Hematopoietic multipotent progenitor cell treated with erythropoietin and hydrocortisone succinate and interleukin-3 and kit ligand, for 8 days (in vitro differentiated cells): ENCODE measurements at regions not wholly inside any gene's neighbourhood (a gene's known extent, or its start where the extent isn't known, plus 50 kb on each side); places are given as distances from the start of the nearest gene placed in this dataset.

Experiments
- DNase-seq: peaks from one replicate; pipeline ENCODE4 v3.0.0-alpha.2; 2015

DNA sequence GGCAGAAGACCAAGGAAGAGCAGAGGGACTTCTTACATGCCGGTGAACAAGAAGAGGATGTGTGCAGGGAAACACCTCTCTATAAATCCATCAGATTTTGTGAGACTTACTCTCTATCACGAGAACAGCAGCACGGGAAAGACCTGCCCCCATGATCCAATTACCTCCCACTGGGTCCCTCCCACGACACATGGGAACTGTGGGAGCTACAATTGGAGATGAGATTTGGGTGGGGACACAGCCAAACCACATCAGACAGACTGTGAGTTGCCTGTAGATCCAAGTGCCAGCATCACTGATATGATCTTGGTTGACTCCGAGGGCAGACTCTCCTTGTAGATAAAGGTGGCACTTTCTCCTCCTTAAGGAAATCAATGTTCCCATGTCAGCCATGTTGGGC lies 414.8 kb upstream of the JARID2 start:
- no peak for DNase-seq

DNA sequence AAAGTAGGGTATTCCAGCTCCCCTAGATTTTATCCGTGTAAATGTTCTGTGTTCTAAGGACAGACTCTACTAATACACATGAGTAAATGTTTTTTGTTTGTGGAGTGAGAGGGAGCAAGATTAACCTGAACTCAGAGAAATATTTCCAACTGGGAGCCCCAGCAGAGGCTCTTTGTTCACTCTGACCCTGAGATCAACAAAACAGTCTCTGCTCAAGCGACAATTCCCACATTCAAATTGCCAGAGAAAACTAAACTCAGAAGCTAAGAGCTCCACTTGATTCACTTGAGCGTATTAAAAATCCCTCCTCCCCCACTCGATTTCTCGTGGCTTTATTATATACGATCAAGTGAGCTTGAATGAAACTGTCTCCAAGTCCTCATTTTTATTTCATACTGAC lies 413.9 kb upstream of the JARID2 start:
- no peak for DNase-seq

GRCh38 chr6:14832427-14832826 lies 413.4 kb upstream of the JARID2 start:
- no peak for DNase-seq

DNA sequence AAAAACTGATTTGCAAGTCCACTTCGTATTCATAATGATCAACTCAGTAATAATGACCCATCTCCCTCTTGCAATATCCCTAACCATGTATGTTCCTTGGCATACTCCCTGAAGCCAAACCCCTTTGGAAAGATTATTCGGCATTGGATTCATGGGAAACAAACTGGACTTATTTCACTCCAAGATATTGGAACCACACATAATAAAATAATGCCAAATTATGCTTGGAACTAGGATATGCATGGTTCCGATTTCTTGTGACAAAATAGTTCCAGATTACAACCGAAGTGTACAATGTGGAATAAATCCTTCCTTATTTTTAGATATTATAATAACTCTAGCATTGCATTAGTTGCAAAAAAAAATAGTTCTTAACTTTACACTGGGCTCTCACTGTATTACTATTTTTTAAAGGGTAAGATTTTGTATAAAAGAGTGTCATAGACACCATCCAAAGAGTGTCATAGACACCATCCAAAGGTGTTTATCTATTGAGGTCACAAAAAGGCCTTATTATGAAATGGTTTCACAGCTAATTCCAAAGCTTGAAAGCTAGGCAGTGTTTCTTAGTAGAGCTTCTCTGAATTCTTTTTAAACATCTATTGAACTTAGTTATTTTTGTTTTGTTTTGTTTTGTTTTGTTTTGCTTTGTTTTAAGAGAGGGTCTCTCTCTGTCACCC lies 410.9 kb upstream of the JARID2 start:
- no peak for DNase-seq

- DNase-seq: no peak
Measured at GRCh38 chr6:14837435-14837834, 408.4 kb upstream of the JARID2 start.

DNA sequence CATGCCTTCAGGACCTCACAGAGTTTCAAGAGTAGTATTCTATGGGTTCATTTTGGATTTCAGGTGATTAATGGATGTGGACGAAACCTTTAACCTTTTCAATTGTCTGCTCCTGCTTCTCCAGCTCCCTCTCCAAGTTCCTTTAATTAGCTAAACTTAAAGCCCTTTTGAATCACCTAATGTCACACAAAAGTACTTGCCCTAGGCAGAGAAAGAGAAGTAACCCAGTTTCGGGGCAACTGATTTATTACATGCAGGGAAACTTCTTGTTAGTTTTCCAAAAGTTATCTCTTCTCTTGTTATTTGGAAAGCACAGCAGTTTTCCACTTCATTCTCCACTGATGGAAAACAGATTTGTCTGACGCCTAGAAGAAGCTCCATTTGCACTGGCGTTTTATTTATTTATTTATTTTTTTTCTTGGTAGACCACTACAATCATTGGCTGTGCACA lies 407.7 kb upstream of the JARID2 start:
- no peak for DNase-seq

- no peak for DNase-seq
Measured at GRCh38 chr6:14841901-14842421, 403.9 kb upstream of the JARID2 start.

DNA sequence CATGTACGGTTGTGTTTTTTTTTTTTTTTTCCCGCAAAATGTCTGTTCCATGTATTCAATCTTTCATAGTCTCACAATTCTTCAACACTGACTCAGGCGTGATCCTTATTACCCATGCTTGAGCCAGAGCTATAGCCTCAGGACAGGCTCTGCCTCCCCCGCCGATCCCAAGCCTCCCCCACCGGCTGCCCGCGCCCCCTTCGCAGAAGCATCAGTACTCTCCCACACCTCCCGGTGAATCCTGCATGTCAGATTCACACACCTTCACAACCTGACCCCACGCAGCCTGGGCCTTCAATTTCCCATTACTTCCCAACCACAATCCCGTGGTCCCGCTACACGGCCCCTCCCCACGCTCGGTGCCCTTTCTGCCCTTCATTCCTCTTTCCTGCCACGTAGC lies 401.5 kb upstream of the JARID2 start:
- no peak for DNase-seq

- DNase-seq: no peak
Measured at GRCh38 chr6:14848019-14848418, 397.9 kb upstream of the JARID2 start.

GRCh38 chr6:14849185-14849584 lies 396.7 kb upstream of the JARID2 start:
- DNase-seq: no peak

GRCh38 chr6:14851281-14851680 lies 394.6 kb upstream of the JARID2 start:
- DNase-seq: no peak

DNA sequence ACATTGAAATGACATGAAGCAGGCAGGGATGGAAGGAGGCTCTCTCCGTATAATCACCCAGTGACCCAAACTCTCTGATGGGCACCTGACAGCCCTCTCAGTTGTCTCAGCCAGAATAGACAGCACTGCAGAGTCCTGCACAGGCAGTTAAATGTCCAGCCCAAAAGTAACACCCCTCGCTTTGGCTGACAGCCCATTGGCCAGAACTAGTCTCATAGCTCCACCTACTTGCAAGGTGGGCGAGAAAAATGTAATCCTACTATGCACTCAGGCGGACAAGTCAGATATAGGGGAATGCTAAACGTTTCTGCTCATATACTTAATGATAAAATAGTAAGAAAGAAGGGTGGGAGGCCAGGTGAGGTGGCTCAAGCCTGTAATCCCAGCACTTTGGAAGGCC lies 393.5 kb upstream of the JARID2 start:
- DNase-seq: no peak

DNA sequence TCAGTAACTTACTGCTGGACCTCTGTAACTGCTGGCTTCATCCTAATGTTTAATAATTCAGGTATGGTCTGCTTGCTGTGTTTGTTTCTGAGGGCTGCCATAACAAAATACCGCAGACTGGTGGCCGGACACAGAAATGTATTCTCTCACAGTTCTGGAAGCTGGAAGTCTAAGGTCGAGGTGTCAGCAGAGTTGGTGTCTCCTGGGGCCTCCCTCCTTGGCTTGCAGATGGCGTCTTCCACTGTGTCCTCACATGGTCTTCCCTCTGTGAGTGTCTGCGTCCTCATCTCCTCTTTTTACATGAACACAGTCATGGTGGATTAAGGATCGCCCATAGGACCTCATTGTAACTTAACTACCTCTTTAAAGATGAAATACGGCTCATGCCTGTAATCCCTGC lies 389.7 kb upstream of the JARID2 start:
- no peak for DNase-seq

DNA sequence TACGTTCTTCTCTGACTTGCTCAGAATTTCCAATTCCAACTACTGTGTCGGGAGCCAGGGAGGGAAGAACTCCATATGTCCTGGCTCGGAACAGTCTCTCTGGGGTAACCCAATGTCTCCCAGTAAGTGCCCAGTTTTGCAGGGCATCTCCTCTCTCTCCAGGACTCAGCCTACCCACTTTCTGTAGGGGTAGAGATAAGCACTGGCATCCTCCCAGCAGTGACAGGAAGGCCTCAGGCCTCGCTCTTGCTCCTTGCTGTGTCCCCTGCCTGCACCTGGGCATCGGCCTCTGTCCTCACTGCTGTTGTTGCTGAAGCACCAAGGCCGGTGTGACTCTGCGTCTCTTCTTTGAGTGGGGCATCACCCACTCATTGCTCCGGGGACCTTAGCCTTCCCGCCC lies 388.9 kb upstream of the JARID2 start:
- DNase-seq: peak; percentile 78

- no peak for DNase-seq
Measured at GRCh38 chr6:14857501-14857900, 388.4 kb upstream of the JARID2 start.

- no peak for DNase-seq
Measured at GRCh38 chr6:14858808-14859207, 387.1 kb upstream of the JARID2 start.

- no peak for DNase-seq
Measured at GRCh38 chr6:14860774-14861173, 385.1 kb upstream of the JARID2 start.

DNA sequence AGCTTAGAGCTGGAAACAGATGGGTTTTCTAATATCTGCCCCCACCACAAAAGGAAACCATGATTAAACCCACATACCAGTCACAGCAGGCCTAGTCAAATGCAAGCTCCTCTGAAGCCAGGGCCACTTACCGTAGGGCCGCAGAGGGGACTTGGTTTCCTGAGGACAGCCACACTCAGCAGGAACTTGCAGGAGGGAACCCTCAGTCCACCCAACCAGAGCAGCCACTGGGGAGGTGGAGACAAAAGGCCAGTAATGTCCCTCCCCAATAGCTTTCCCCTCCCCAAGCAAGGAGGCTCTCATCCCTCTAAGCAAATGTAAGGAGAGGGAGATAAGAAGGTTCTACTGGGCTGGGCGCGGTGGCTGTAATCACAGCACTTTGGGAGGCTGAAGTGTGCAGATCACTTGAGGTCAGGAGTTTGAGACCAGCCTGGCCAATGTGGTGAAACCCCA lies 384.4 kb upstream of the JARID2 start:
- DNase-seq: peak; percentile 32

GRCh38 chr6:14862845-14863244 lies 383.0 kb upstream of the JARID2 start:
- no peak for DNase-seq

DNA sequence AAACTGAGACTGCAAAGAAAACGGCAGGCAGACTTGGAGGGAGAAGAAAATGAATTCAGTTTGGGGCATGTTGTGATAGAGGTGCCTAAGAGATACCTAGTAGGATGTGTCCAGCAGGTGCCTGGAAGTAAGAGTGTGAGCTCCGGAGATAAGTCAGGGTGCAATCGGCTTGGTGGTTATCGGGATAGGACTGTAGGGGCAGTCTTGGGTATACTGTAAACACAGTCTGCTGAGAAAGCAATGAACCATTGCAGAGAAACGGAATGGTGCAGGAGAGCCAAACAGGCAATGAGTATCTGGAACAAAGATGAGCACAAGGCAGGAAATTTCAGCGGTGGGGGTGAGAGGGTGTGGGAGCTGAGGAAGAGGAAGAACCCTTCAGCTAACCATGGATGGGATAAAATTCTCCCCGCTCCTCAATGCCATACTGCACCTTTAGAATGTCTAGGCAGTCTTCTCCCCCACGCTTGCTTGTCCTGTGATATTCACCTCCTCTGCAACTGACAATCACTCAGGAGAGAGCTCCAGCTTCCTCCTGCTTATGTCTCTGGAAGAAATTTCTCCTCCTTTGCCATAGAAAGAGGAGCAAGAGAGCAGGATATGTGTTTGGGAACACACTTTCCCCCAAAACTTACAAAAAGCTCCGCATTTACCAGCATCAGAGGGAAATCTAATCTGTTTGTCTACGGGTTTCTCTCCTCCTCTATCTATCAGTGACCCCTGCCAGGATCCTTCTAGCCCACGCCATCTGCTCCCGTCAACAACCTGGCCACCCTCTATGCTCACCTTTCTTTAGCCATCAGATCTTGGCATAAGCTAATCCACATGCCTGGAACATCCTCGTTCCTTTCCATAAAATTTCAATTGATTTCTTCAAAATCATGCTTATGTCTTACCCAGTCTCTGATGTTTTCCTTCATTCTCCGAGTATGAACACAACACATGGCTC lies 381.7 kb upstream of the JARID2 start:
- DNase-seq: no peak

GRCh38 chr6:14865531-14866100 lies 380.3 kb upstream of the JARID2 start:
- no peak for DNase-seq

DNA sequence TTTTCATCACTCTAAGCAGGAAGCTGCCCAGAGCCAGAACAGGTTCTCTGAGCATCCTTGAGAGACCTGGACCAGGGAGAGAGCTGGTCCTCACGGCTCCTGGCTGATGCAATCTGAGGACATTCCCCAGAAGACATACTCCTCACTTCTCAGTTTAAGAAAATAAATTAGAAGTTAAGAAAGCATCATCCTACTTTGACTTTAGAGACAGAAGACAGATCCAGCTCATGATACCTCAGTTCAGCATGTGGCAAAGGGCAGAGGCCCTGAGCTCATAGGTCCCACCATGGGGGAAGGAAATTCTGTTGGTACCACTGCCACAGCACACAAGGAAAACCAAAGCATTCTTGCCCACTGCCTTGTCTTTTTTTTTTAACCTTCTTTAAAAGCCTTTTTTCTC lies 378.1 kb upstream of the JARID2 start:
- DNase-seq: no peak

DNA sequence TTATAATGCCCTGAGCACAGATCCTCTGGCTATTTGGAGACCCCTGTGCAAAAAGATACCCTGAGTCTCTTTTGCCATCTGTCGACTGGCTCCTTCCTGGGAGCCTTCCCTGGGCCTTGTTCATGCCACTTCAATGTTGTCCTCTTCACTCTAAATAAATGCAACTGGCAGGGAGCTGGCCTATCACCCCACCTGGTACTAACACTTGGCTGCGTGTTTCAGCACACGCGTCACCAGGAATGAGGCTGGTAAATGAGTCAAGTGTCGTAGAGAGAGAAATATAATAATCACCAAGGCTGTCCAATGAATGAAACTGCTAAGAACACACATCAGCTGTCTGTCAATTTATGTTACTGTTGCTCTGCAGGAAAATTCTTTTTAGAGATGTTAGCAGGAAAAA lies 374.6 kb upstream of the JARID2 start:
- DNase-seq: no peak

GRCh38 chr6:14873101-14873500 lies 372.8 kb upstream of the JARID2 start:
- no peak for DNase-seq
